H9 (cell line): ENCODE measurements at regions not wholly inside any gene's neighbourhood (a gene's known extent, or its start where the extent isn't known, plus 50 kb on each side); places are given as distances from the start of the nearest gene placed in this dataset.

Experiments
- DNase-seq: peaks from one replicate; pipeline ENCODE4 v3.0.0-alpha.2; 2017
- H2AFZ ChIP-seq: one replicate; pipeline ENCODE4 v1.6.1; 2013; ENCODE audit warnings: mild to moderate bottlenecking, low read length, control low read depth, moderate library complexity
- H2AK5ac ChIP-seq: 2 replicates; pipeline ENCODE4 v1.6.1; 2013; ENCODE audit warnings: low read length, control low read depth, mixed read lengths; ENCODE audit not compliant: insufficient read length
- H2BK120ac ChIP-seq: one replicate; pipeline ENCODE4 v1.6.1; 2013; ENCODE audit warnings: low read depth, mild to moderate bottlenecking, low read length, control low read depth, inconsistent platforms; ENCODE audit not compliant: poor library complexity, severe bottlenecking
- H2BK12ac ChIP-seq: 2 replicates; pipeline ENCODE4 v1.6.1; 2013; ENCODE audit warnings: low read length, control low read depth, mixed read lengths, low read depth; ENCODE audit not compliant: insufficient read length
- H2BK15ac ChIP-seq: 2 replicates; pipeline ENCODE4 v1.6.1; 2013; ENCODE audit warnings: low read depth, low read length, control low read depth
- H2BK20ac ChIP-seq: one replicate; pipeline ENCODE4 v1.6.1; 2013; ENCODE audit warnings: low read depth, mild to moderate bottlenecking, low read length, control low read depth, inconsistent platforms; ENCODE audit not compliant: poor library complexity, severe bottlenecking
- H2BK5ac ChIP-seq: 2 replicates; pipeline ENCODE4 v1.6.1; 2013; ENCODE audit warnings: low read length, control low read depth, mixed read lengths; ENCODE audit not compliant: insufficient read length
- H3K14ac ChIP-seq: 2 replicates; pipeline ENCODE4 v1.6.1; 2013; ENCODE audit warnings: low read length, control low read depth; ENCODE audit not compliant: insufficient read depth
- H3K18ac ChIP-seq: 2 replicates; pipeline ENCODE4 v1.6.1; 2013; ENCODE audit warnings: low read depth, mild to moderate bottlenecking, mixed read lengths, low read length, control low read depth; ENCODE audit not compliant: insufficient read length
- H3K23ac ChIP-seq: 2 replicates; pipeline ENCODE4 v1.6.1; 2013; ENCODE audit warnings: low read length, control low read depth, mixed read lengths, low read depth; ENCODE audit not compliant: insufficient read length
- H3K23me2 ChIP-seq: 2 replicates; pipeline ENCODE4 v1.6.1; 2013; ENCODE audit warnings: low read depth, mild to moderate bottlenecking, mixed read lengths, low read length, control low read depth; ENCODE audit not compliant: insufficient read length, poor library complexity, severe bottlenecking
- H3K27ac ChIP-seq: 2 replicates; pipeline ENCODE4 v1.5.1; 2013; ENCODE audit warnings: low read length, control low read depth, mixed read lengths, low read depth; ENCODE audit not compliant: insufficient read length
- H3K27me3 ChIP-seq: 2 replicates; pipeline ENCODE4 v1.6.1; 2013; ENCODE audit warnings: low read length, control low read depth, inconsistent platforms; ENCODE audit not compliant: insufficient read depth
- H3K4ac ChIP-seq: 2 replicates; pipeline ENCODE4 v1.6.1; 2013; ENCODE audit warnings: low read depth, mild to moderate bottlenecking, control low read depth, inconsistent platforms, low read length, moderate library complexity
- H3K4me1 ChIP-seq: 2 replicates; pipeline ENCODE4 v1.6.1; 2013; ENCODE audit warnings: low read length, control low read depth, inconsistent platforms; ENCODE audit not compliant: insufficient read depth
- H3K4me2 ChIP-seq: 2 replicates; pipeline ENCODE4 v1.6.1; 2013; ENCODE audit warnings: low read length, control low read depth, mixed read lengths; ENCODE audit not compliant: insufficient read length, insufficient read depth
- H3K56ac ChIP-seq: 2 replicates; pipeline ENCODE4 v1.6.1; 2013; ENCODE audit warnings: low read depth, mild to moderate bottlenecking, mixed read lengths, low read length, control low read depth; ENCODE audit not compliant: insufficient read length
- H3K79me1 ChIP-seq: 2 replicates; pipeline ENCODE4 v1.6.1; 2013; ENCODE audit warnings: low read depth, mild to moderate bottlenecking, moderate library complexity, low read length, control low read depth, inconsistent platforms; ENCODE audit not compliant: insufficient read depth, poor library complexity, severe bottlenecking
- H3K79me2 ChIP-seq: 2 replicates; pipeline ENCODE4 v1.6.1; 2013; ENCODE audit warnings: low read length, control low read depth, inconsistent platforms; ENCODE audit not compliant: insufficient read depth
- H3K9ac ChIP-seq: 2 replicates; pipeline ENCODE4 v1.6.1; 2013; ENCODE audit warnings: low read length, control low read depth, mixed read lengths; ENCODE audit not compliant: insufficient read length; ENCODE audit errors: extremely low read depth
- H3K9me3 ChIP-seq: one replicate; pipeline ENCODE4 v1.6.1; 2013; ENCODE audit warnings: low read depth, low read length, inconsistent platforms; ENCODE audit not compliant: control insufficient read depth
- H3T11ph ChIP-seq: one replicate; pipeline ENCODE4 v1.6.1; 2013; ENCODE audit warnings: mild to moderate bottlenecking, low read length, control low read depth, inconsistent platforms
- H4K20me1 ChIP-seq: one replicate; pipeline ENCODE4 v1.6.1; 2013; ENCODE audit not compliant: control insufficient read depth, insufficient read length, insufficient read depth
- H4K5ac ChIP-seq: 2 replicates; pipeline ENCODE4 v1.6.1; 2013; ENCODE audit warnings: low read depth, mild to moderate bottlenecking, mixed read lengths, low read length, control low read depth; ENCODE audit not compliant: insufficient read length
- H4K8ac ChIP-seq: replicated peaks from 2 replicates; pipeline ENCODE4 v1.6.1; 2013; ENCODE audit warnings: low read length, control low read depth, mixed read lengths, low read depth; ENCODE audit not compliant: insufficient read length
- H4K91ac ChIP-seq: 2 replicates; pipeline ENCODE4 v1.6.1; 2013; ENCODE audit warnings: low read depth, mild to moderate bottlenecking, moderate library complexity, mixed read lengths, low read length, control low read depth; ENCODE audit not compliant: insufficient read length
- H3K27ac Mint-ChIP-seq, 3 experiments: 2 replicates in 2 of 3; 3 replicates in 1 of 3; pipeline ENCODE4 v1.8.0; 2020 to 2021; ENCODE audit warnings: mixed read lengths in 3 of 3, mild to moderate bottlenecking in 1 of 3, moderate library complexity in 1 of 3
- H3K27me3 Mint-ChIP-seq: 2 replicates; pipeline ENCODE4 v1.8.0; 2021; ENCODE audit warnings: low read depth, mild to moderate bottlenecking, moderate library complexity, mixed read lengths
- H3K36me3 Mint-ChIP-seq, 3 experiments: 2 replicates in 2 of 3; 3 replicates in 1 of 3; pipeline ENCODE4 v1.8.0; 2020 to 2021; ENCODE audit warnings: low read depth in 3 of 3, mixed read lengths in 3 of 3; ENCODE audit not compliant: insufficient read depth in 1 of 3
- H3K4me1 Mint-ChIP-seq, 2 experiments: 2 replicates each; pipeline ENCODE4 v1.8.0; 2020; ENCODE audit warnings: mixed read lengths in 2 of 2
- H3K4me3 Mint-ChIP-seq, 2 experiments: 2 replicates in 1 of 2; 3 replicates in 1 of 2; pipeline ENCODE4 v1.8.0; 2020 to 2021; ENCODE audit warnings: mild to moderate bottlenecking in 2 of 2, mixed read lengths in 2 of 2, moderate library complexity in 1 of 2
- H3K9me3 Mint-ChIP-seq, 2 experiments: 2 replicates in 1 of 2; 3 replicates in 1 of 2; pipeline ENCODE4 v1.8.0; 2020; ENCODE audit warnings: mild to moderate bottlenecking in 2 of 2, mixed read lengths in 2 of 2, moderate library complexity in 1 of 2
- CTCF ChIP-seq: fragments of 200-600 bp; sonication (generic); conservative IDR thresholded peaks from 3 replicates; pipeline ENCODE4 v1.8.0; 2021; ENCODE audit warnings: antibody characterized with exemption, mild to moderate bottlenecking
- WGBS: extraction: QIAGEN DNeasy Blood & Tissue Kit; methylation state at CpG from one replicate; pipeline ENCODE4 v1.1.7; 2013; ENCODE audit warnings: missing lambda C conversion rate, low lambda C conversion rate, mixed read lengths; ENCODE audit not compliant: insufficient read length; ENCODE audit errors: extremely low coverage; 5-methylcytosine and 5-hydroxymethylcytosine counted together

- no peak overlapping the region for H4K8ac ChIP-seq
- no peak overlapping the region for H2BK120ac ChIP-seq
- no peak overlapping the region for H3K14ac ChIP-seq
- H3T11ph ChIP-seq = no peak overlapping the region
- H4K5ac ChIP-seq = no peak overlapping the region
- H3K4ac ChIP-seq = no peak overlapping the region
- H3K9ac ChIP-seq = no peak overlapping the region
- Mint-ChIP-seq H3K4me1 (peaks cover 12 to 14% of the 10 kb centered on the region in 2 experiments), H3K36me3 (peaks cover 1 to 3% (median 2%) of the 10 kb centered on the region in 3 experiments; a peak in 5 of 7 replicates), H3K27ac (no peak overlapping the region), H3K9me3 (peaks cover 2 to 6% of the 10 kb centered on the region in 2 experiments), H3K27me3 (peaks cover 19% of the 10 kb centered on the region), H3K4me3 (no peak overlapping the region)
- no peak overlapping the region for H3K23ac ChIP-seq
- no peaks in the 10 kb centered on the region for H3K23me2 ChIP-seq
- no peak overlapping the region for H2BK20ac ChIP-seq
- no peak overlapping the region for H2AFZ ChIP-seq
- no peaks in the 10 kb centered on the region for H4K20me1 ChIP-seq
- peaks cover 2% of the 10 kb centered on the region; the same call in 1 of the 2 replicates for H3K4me1 ChIP-seq
- H3K79me1 ChIP-seq = no peaks in the 10 kb centered on the region
- WGBS = no CpG with 5 or more reads among the region's 13 CpGs
- H3K9me3 ChIP-seq = no peaks in the 10 kb centered on the region
- H4K91ac ChIP-seq = no peak overlapping the region
- H2BK5ac ChIP-seq = no peak overlapping the region
- no peak overlapping the region for H2BK15ac ChIP-seq
- H3K27ac ChIP-seq = no peak overlapping the region
- H3K79me2 ChIP-seq = no peaks in the 10 kb centered on the region
- no peak for TF ChIP-seq CTCF
- no peak overlapping the region for H3K56ac ChIP-seq
- no peaks in the 10 kb centered on the region for H3K27me3 ChIP-seq
- no peak overlapping the region for H2BK12ac ChIP-seq
- DNase-seq = no peak
- no peak overlapping the region for H3K4me2 ChIP-seq
- no peak overlapping the region for H3K18ac ChIP-seq
- no peak overlapping the region for H2AK5ac ChIP-seq
Measured at GRCh38 chr16:85978976-85979375, 80.0 kb downstream of the IRF8 start.
